Activated naive CD8-positive, alpha-beta T cell (primary cell): ENCODE measurements at regions not wholly inside any gene's neighbourhood (a gene's known extent, or its start where the extent isn't known, plus 50 kb on each side); places are given as distances from the start of the nearest gene placed in this dataset.
"Not testable (repeated sequence)": the region's sequence is repeated elsewhere in the genome, so short reads cannot be mapped to it uniquely, and the experiment has no call there.

Experiments
- H3K27ac Mint-ChIP-seq: one replicate; pipeline ENCODE4 v1.8.0; 2021; ENCODE audit warnings: mixed read lengths
- H3K27me3 Mint-ChIP-seq: one replicate; pipeline ENCODE4 v1.8.0; 2021; ENCODE audit warnings: mixed read lengths
- H3K36me3 Mint-ChIP-seq: one replicate; pipeline ENCODE4 v1.8.0; 2021; ENCODE audit warnings: mixed read lengths
- H3K4me1 Mint-ChIP-seq: one replicate; pipeline ENCODE4 v1.8.0; 2021; ENCODE audit warnings: low read depth, mixed read lengths
- H3K4me3 Mint-ChIP-seq: one replicate; pipeline ENCODE4 v1.8.0; 2021; ENCODE audit warnings: mild to moderate bottlenecking, mixed read lengths
- H3K9me3 Mint-ChIP-seq: one replicate; pipeline ENCODE4 v1.8.0; 2021; ENCODE audit warnings: low read depth, mixed read lengths

DNA sequence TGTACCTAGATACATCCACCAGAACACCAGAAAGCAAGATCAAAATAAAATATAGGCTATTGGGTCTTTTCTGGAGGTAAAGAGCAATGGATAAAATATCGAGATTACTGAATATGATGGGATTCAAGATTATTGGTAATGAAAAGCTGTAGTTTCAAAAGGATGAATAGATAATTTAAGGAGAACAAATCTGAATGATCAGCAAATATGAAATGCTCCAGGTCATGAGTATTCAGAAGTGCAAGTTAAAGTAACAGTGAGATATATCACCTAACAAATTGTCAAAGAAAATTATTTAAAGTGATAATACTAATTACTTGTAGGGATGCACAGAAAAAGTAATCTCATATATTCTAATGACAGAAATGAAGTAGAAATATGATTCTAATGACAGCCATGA lies 409.6 kb upstream of the MDFIC2 start:
- no peak overlapping the region for H3K4me3 Mint-ChIP-seq
- no peaks in the 10 kb centered on the region for H3K4me1 Mint-ChIP-seq
- H3K36me3 Mint-ChIP-seq = no peaks in the 10 kb centered on the region
- H3K27ac Mint-ChIP-seq = no peak overlapping the region
- H3K27me3 Mint-ChIP-seq = peaks cover 4% of the 10 kb centered on the region
- H3K9me3 Mint-ChIP-seq = no peaks in the 10 kb centered on the region

GRCh38 chr3:70716832-70717231 lies 404.4 kb upstream of the MDFIC2 start:
- Mint-ChIP-seq H3K4me3 (no peak overlapping the region), H3K27ac (no peak overlapping the region), H3K4me1 (peaks cover 2% of the 10 kb centered on the region), H3K36me3 (peaks cover 14% of the 10 kb centered on the region), H3K27me3 (peaks cover 5% of the 10 kb centered on the region), H3K9me3 (peaks cover 8% of the 10 kb centered on the region)

DNA sequence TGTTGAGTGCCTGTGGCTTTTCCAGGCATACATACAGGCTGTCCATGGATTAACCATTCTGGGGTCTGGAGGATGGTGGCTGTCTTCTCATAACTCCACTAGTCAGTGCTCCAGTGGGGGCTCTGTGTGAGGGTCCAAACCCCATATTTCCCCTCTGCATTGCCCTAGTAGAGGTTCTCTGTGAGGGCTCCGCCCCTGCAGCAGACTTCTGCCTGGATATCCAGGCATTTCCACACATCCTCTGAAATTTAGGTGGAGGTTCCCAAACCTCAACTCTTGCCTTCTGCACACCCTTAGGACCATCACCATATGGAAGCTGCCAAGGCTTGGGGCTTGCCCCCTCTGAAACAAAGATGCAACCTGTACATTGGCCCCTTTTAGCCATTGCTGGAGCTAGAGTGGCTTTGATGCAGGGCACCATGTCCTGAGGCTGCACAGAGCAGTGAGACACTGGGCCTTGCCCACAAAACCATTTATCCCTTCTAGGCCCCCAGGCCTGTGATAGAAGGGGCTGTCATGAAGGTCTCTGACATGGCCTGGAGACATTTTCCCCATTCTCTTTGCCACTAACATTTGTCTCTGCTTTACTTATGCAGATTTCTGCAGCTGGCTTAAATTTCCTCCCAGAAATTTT lies 400.1 kb upstream of the MDFIC2 start:
- Mint-ChIP-seq H3K9me3 (peaks cover 15% of the 10 kb centered on the region), H3K4me1 (peaks cover 2% of the 10 kb centered on the region), H3K4me3 (no peak overlapping the region), H3K27ac (no peak overlapping the region), H3K27me3 (peaks cover 2% of the 10 kb centered on the region), H3K36me3 (peaks cover 16% of the 10 kb centered on the region)

DNA sequence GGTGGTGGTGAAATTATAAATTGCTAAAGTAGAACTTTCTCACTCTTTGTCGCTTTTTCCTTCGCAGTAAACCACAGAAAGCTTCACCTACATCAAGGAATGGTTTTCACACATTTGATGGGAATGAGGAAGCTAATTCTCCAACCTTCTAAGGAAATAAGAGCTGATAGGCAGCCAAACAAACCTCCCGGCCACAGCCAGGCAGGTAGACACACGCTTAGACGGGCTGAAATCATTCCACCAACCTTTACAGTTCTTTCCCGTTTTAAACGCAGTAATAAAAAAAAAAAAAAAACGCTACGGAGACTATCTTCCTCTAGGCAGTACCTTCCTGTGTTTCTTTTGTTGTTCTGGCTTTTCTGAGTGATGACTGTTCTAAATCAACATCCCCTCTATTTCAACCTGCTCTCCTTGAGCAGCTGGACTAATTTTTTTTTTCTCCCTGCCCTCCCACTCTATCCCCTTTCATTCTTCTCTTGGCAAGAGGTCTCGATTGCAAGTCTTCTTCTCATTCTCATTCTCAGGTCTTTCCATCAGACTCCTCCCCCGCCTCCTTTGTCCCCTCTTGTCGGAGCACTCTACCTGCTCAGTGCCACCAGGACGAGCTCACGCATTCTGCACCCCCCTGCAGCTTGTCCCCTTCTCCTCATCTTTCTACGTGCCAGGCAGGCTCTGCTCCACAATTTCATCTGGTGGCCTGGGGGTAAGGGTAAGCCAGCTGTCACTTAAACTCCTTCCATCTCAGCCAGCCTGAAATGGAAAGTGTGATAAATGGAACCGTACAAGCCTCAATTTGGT lies 391.1 kb upstream of the MDFIC2 start:
- Mint-ChIP-seq H3K27ac (no peak overlapping the region), H3K9me3 (peaks cover 2% of the 10 kb centered on the region), H3K27me3 (peaks cover 22% of the 10 kb centered on the region), H3K36me3 (no peaks in the 10 kb centered on the region), H3K4me1 (peaks cover 11% of the 10 kb centered on the region), H3K4me3 (no peak overlapping the region)

- Mint-ChIP-seq H3K27me3 (peaks cover 22% of the 10 kb centered on the region), H3K4me1 (peaks cover 11% of the 10 kb centered on the region), H3K4me3 (no peak overlapping the region), H3K9me3 (no peaks in the 10 kb centered on the region), H3K27ac (no peak overlapping the region), H3K36me3 (no peaks in the 10 kb centered on the region)
Measured at GRCh38 chr3:70702132-70702531, 389.7 kb upstream of the MDFIC2 start.

- no peaks in the 10 kb centered on the region for H3K9me3 Mint-ChIP-seq
- H3K4me1 Mint-ChIP-seq = no peaks in the 10 kb centered on the region
- H3K27me3 Mint-ChIP-seq = peaks cover 16% of the 10 kb centered on the region
- no peaks in the 10 kb centered on the region for H3K36me3 Mint-ChIP-seq
- H3K27ac Mint-ChIP-seq = no peak overlapping the region
- H3K4me3 Mint-ChIP-seq = no peak overlapping the region
Measured at GRCh38 chr3:70684701-70685100, 372.3 kb upstream of the MDFIC2 start.

DNA sequence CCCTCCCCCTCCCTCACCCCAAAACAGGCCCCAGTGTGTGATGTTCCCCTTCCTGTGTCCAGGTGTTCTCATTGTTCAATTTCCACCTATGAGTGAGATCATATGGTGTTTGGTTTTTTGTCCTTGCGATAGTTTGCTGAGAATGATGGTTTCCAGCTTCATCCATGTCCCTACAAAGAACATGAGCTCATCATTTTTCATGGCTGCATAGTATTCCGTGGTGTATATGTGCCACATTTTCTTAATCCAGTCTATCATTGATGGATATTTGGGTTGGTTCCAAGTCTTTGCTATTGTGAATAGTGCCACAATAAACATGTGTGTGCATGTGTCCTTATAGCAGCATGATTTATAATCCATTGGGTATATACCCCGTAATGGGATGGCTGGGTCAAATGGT lies 363.4 kb upstream of the MDFIC2 start:
- not testable (repeated sequence) for H3K4me3 Mint-ChIP-seq, H3K4me1 Mint-ChIP-seq, H3K9me3 Mint-ChIP-seq, H3K27ac Mint-ChIP-seq, H3K36me3 Mint-ChIP-seq, H3K27me3 Mint-ChIP-seq

- Mint-ChIP-seq H3K27ac (no peak overlapping the region), H3K27me3 (peaks cover 17% of the 10 kb centered on the region), H3K4me3 (no peak overlapping the region), H3K36me3 (no peaks in the 10 kb centered on the region), H3K9me3 (peaks cover 6% of the 10 kb centered on the region), H3K4me1 (no peaks in the 10 kb centered on the region)
Measured at GRCh38 chr3:70658513-70659310, 346.3 kb upstream of the MDFIC2 start.

DNA sequence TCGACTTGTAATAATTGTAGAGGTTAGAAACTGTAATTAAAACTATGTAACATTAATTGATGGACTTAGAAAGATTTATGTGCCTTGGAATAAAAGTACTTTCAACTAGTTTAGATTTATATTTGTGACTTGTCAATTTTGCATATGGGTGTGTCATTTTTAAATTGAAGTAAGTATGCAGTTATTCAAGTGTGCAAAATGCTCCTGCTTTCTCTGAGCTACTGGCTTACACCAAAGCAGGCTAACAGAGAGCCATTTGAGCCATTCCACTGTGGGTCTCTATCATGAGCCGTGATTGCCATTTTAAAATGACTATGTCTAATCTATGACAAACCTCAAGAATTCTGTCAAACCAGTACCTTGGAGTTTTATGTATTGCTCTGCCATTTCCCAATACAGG lies 345.0 kb upstream of the MDFIC2 start:
- Mint-ChIP-seq H3K27me3 (peaks cover 16% of the 10 kb centered on the region), H3K36me3 (no peaks in the 10 kb centered on the region), H3K4me1 (no peaks in the 10 kb centered on the region), H3K27ac (no peak overlapping the region), H3K9me3 (peaks cover 6% of the 10 kb centered on the region), H3K4me3 (no peak overlapping the region)

DNA sequence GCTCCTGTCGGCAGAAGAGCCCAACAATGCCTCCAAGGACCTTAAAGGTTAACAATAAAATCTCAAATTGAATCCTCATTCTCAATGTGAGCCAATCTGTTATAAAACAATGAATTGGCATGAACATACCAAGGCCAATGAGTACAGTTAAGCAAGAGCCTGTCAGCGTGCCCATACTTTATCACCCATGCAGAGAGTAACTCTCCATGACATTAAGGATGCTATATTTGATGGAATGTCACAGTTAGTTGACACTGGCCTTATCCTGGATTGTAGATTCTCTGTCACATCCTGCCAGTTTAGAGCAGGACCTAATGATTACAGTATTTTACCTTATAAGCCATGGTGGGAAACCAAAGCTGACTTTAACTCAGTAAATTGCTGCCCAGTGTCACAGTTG lies 335.4 kb upstream of the MDFIC2 start:
- no peaks in the 10 kb centered on the region for H3K36me3 Mint-ChIP-seq
- H3K4me1 Mint-ChIP-seq = no peaks in the 10 kb centered on the region
- no peak overlapping the region for H3K4me3 Mint-ChIP-seq
- no peak overlapping the region for H3K27ac Mint-ChIP-seq
- H3K27me3 Mint-ChIP-seq = peaks cover 15% of the 10 kb centered on the region
- H3K9me3 Mint-ChIP-seq = peaks cover 3% of the 10 kb centered on the region

GRCh38 chr3:70647094-70647493 lies 334.7 kb upstream of the MDFIC2 start:
- Mint-ChIP-seq H3K27me3 (peaks cover 15% of the 10 kb centered on the region), H3K4me1 (no peaks in the 10 kb centered on the region), H3K4me3 (no peak overlapping the region), H3K27ac (no peak overlapping the region), H3K9me3 (peaks cover 3% of the 10 kb centered on the region), H3K36me3 (no peaks in the 10 kb centered on the region)

DNA sequence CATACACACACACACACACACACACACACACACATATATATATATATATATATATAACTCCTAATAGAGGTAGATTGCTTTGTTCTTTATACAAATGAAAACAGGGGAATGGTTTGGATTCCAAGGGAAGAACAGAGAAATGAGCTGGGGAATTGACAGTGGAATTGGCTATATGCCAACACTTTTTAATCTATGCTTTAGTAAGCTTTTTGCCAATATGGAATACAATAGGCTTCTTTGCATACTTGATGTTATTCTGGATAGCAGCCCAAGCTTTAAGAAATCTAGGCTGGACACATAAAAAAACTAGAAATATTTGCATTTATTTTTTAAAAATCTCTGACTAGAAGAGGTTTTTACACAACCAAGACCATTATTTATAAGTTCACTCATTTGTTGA lies 334.2 kb upstream of the MDFIC2 start:
- H3K4me1 Mint-ChIP-seq = no peaks in the 10 kb centered on the region
- H3K27me3 Mint-ChIP-seq = peaks cover 13% of the 10 kb centered on the region
- no peak overlapping the region for H3K27ac Mint-ChIP-seq

GRCh38 chr3:70640481-70640880 lies 328.0 kb upstream of the MDFIC2 start:
- H3K27ac Mint-ChIP-seq = no peak overlapping the region
- H3K9me3 Mint-ChIP-seq = peaks cover 9% of the 10 kb centered on the region
- no peak overlapping the region for H3K4me3 Mint-ChIP-seq
- peaks cover 17% of the 10 kb centered on the region for H3K27me3 Mint-ChIP-seq
- no peaks in the 10 kb centered on the region for H3K36me3 Mint-ChIP-seq
- H3K4me1 Mint-ChIP-seq = no peaks in the 10 kb centered on the region

More for the DNA sequence above, 334.2 kb upstream of the MDFIC2 start:
- Mint-ChIP-seq H3K4me3 (no peak overlapping the region), H3K9me3 (no peaks in the 10 kb centered on the region), H3K36me3 (no peaks in the 10 kb centered on the region)

DNA sequence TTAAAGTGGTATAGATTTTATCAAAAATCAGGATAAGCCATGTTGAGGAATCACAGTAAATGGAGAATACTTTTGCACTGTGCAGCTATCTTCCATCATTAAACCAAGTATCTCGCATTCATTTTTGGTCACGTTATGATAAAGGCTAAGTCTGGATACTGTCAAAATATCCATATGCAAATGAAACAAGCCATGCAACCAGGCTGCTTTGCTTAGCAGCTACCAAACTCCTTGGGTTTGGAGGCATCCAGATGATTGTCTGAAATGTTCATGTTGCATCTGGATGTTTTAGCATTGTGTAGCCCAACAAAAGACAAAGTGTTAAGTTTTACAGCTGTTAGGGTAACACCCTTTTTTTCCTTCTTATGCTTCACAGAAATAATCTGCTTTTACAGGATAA lies 322.9 kb upstream of the MDFIC2 start:
- no peak overlapping the region for H3K27ac Mint-ChIP-seq
- no peak overlapping the region for H3K4me3 Mint-ChIP-seq
- no peaks in the 10 kb centered on the region for H3K36me3 Mint-ChIP-seq
- H3K9me3 Mint-ChIP-seq = peaks cover 9% of the 10 kb centered on the region
- H3K4me1 Mint-ChIP-seq = no peaks in the 10 kb centered on the region
- peaks cover 11% of the 10 kb centered on the region for H3K27me3 Mint-ChIP-seq

DNA sequence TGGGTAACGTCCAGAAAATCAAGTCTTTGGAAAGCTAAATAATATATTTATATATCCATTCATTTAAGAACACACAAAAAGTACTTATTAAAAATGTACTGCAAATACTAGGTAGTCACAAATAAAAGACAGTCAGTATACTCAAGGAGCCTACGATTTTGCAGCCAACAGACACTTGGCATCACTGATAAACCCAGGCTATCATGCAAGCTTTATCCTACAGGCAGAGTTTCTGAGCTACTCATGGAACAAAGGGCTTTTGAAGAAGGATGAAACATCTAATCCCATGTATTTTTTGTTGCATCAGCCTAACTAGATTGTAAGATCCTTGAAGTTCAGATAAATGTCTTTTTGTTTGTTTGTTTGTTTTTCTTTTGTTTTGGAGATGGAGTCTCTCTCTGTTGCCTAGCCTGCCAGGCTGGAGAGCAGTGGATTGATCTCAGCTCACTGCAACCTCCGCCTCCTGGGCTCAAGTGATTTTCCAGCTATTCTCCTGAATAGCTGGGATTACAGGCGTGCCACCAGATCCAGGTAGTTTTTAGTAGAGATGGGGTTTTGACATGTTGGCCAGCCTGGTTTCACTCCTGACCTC lies 319.4 kb upstream of the MDFIC2 start:
- H3K4me3 Mint-ChIP-seq = no peak overlapping the region
- no peak overlapping the region for H3K27ac Mint-ChIP-seq
- H3K27me3 Mint-ChIP-seq = peaks cover 8% of the 10 kb centered on the region
- H3K4me1 Mint-ChIP-seq = no peaks in the 10 kb centered on the region
- H3K36me3 Mint-ChIP-seq = no peaks in the 10 kb centered on the region
- no peaks in the 10 kb centered on the region for H3K9me3 Mint-ChIP-seq
